ENCODE measurements at regions not wholly inside any gene's neighbourhood (a gene's known extent, or its start where the extent isn't known, plus 50 kb on each side); places are given as distances from the start of the nearest gene placed in this dataset.
"Not testable (repeated sequence)": the region's sequence is repeated elsewhere in the genome, so short reads cannot be mapped to it uniquely, and the experiment has no call there.

GRCh38 chr15:21269673-21270072 lies 170.6 kb downstream of the POTEB3 start:
- H3K27ac ChIP-seq (ENCODE audit: insufficient read depth in 1 of 2, low read depth in 1 of 2, low read length in 2 of 2, poor library complexity in 1 of 2, severe bottlenecking in 2 of 2); H3K9me3 ChIP-seq (ENCODE audit: control extremely low read depth in 1 of 5, control insufficient read depth in 4 of 5, insufficient read depth in 2 of 5, low read depth in 1 of 5, low read length in 4 of 5); CTCF ChIA-PET; DNase-seq; H3K36me3 ChIP-seq (ENCODE audit: control insufficient read depth in 4 of 4, insufficient read depth in 4 of 4, low read length in 3 of 4); H3K27me3 ChIP-seq (replicated peaks in 2 of 5; ENCODE audit: control insufficient read depth in 4 of 5, insufficient read depth in 5 of 5, low read length in 4 of 5); H3K4me3 ChIP-seq (ENCODE audit: control insufficient read depth in 1 of 7, extremely low read depth in 1 of 7, insufficient read depth in 4 of 7, low read depth in 2 of 7, low read length in 6 of 7); POLR2A ChIA-PET: not testable (repeated sequence)
- 82% methylated on average over 3 of the region's 4 CpGs for WGBS (ENCODE audit: insufficient coverage)
- peaks cover 4 to 21% (median 10%) of the 10 kb centered on the region in 4 experiments for H3K4me1 ChIP-seq (ENCODE audit: control extremely low read depth in 1 of 4, control insufficient read depth in 4 of 4, insufficient read depth in 4 of 4, low read length in 3 of 4)

- no peak overlapping the region for H3K27ac ChIP-seq (ENCODE audit: insufficient read depth in 1 of 2, low read depth in 1 of 2, low read length in 2 of 2, poor library complexity in 1 of 2, severe bottlenecking in 2 of 2)
- 75% methylated on average over 6 of the region's 8 CpGs for WGBS (ENCODE audit: insufficient coverage)
- DNase-seq, result no peak
- no peak overlapping the region for H3K4me3 ChIP-seq (ENCODE audit: control insufficient read depth in 1 of 7, extremely low read depth in 1 of 7, insufficient read depth in 4 of 7, low read depth in 2 of 7, low read length in 6 of 7)
- H3K27me3 ChIP-seq (replicated peaks in 2 of 5; ENCODE audit: control insufficient read depth in 4 of 5, insufficient read depth in 5 of 5, low read length in 4 of 5), result peaks cover 0 to 2% (median 0%) of the 10 kb centered on the region in 5 experiments
- ChIA-PET POLR2A (no interaction called here), CTCF (no interaction called here)
- H3K9me3 ChIP-seq (ENCODE audit: control extremely low read depth in 1 of 5, control insufficient read depth in 4 of 5, insufficient read depth in 2 of 5, low read depth in 1 of 5, low read length in 4 of 5), result no peaks in the 10 kb centered on the region
- H3K4me1 ChIP-seq (ENCODE audit: control extremely low read depth in 1 of 4, control insufficient read depth in 4 of 4, insufficient read depth in 4 of 4, low read length in 3 of 4), result peaks cover 4 to 21% (median 10%) of the 10 kb centered on the region in 4 experiments
- H3K36me3 ChIP-seq (ENCODE audit: control insufficient read depth in 4 of 4, insufficient read depth in 4 of 4, low read length in 3 of 4), result no peaks in the 10 kb centered on the region
These were observed 171.2 kb downstream of the POTEB3 start for GRCh38 chr15:21269121-21269520.

GRCh38 chr15:21268436-21268940 lies 171.8 kb downstream of the POTEB3 start:
- ChIA-PET POLR2A (no interaction called here), CTCF (no interaction called here)
- Histone ChIP-seq H3K4me1 (ENCODE audit: control extremely low read depth in 1 of 4, control insufficient read depth in 4 of 4, insufficient read depth in 4 of 4, low read length in 3 of 4) (peaks cover 4 to 21% (median 10%) of the 10 kb centered on the region in 4 experiments), H3K36me3 (ENCODE audit: control insufficient read depth in 4 of 4, insufficient read depth in 4 of 4, low read length in 3 of 4) (no peaks in the 10 kb centered on the region), H3K27me3 (replicated peaks in 2 of 5; ENCODE audit: control insufficient read depth in 4 of 5, insufficient read depth in 5 of 5, low read length in 4 of 5) (peaks cover 0 to 2% (median 0%) of the 10 kb centered on the region in 5 experiments), H3K4me3 (ENCODE audit: control insufficient read depth in 1 of 7, extremely low read depth in 1 of 7, insufficient read depth in 4 of 7, low read depth in 2 of 7, low read length in 6 of 7) (no peak overlapping the region), H3K9me3 (ENCODE audit: control extremely low read depth in 1 of 5, control insufficient read depth in 4 of 5, insufficient read depth in 2 of 5, low read depth in 1 of 5, low read length in 4 of 5) (no peaks in the 10 kb centered on the region), H3K27ac (ENCODE audit: insufficient read depth in 1 of 2, low read depth in 1 of 2, low read length in 2 of 2, poor library complexity in 1 of 2, severe bottlenecking in 2 of 2) (no peak overlapping the region)
- DNase-seq, result peak in 2 of 3 donors; percentile 58 to 63
- WGBS (ENCODE audit: insufficient coverage), result 100% methylated on average over 1 of the region's 1 CpG

- H3K27me3 ChIP-seq (replicated peaks in 2 of 5; ENCODE audit: control insufficient read depth in 4 of 5, insufficient read depth in 5 of 5, low read length in 4 of 5), result peaks cover 0 to 2% (median 0%) of the 10 kb centered on the region in 5 experiments
- H3K4me3 ChIP-seq (ENCODE audit: control insufficient read depth in 1 of 7, extremely low read depth in 1 of 7, insufficient read depth in 4 of 7, low read depth in 2 of 7, low read length in 6 of 7), result no peak overlapping the region
- POLR2A ChIA-PET, result no interaction called here
- no peak overlapping the region for H3K27ac ChIP-seq (ENCODE audit: insufficient read depth in 1 of 2, low read depth in 1 of 2, low read length in 2 of 2, poor library complexity in 1 of 2, severe bottlenecking in 2 of 2)
- WGBS (ENCODE audit: insufficient coverage), result 91% methylated on average over 1 of the region's 4 CpGs
- H3K36me3 ChIP-seq (ENCODE audit: control insufficient read depth in 4 of 4, insufficient read depth in 4 of 4, low read length in 3 of 4), result no peaks in the 10 kb centered on the region
- peaks cover 4 to 21% (median 10%) of the 10 kb centered on the region in 4 experiments for H3K4me1 ChIP-seq (ENCODE audit: control extremely low read depth in 1 of 4, control insufficient read depth in 4 of 4, insufficient read depth in 4 of 4, low read length in 3 of 4)
- CTCF ChIA-PET, result no interaction called here
- no peaks in the 10 kb centered on the region for H3K9me3 ChIP-seq (ENCODE audit: control extremely low read depth in 1 of 5, control insufficient read depth in 4 of 5, insufficient read depth in 2 of 5, low read depth in 1 of 5, low read length in 4 of 5)
- no peak for DNase-seq
These were observed 172.5 kb downstream of the POTEB3 start for GRCh38 chr15:21267671-21268395.

- no peak overlapping the region for H3K4me3 ChIP-seq (ENCODE audit: control insufficient read depth in 1 of 7, extremely low read depth in 1 of 7, insufficient read depth in 4 of 7, low read depth in 2 of 7, low read length in 6 of 7)
- H3K36me3 ChIP-seq (ENCODE audit: control insufficient read depth in 4 of 4, insufficient read depth in 4 of 4, low read length in 3 of 4), result no peaks in the 10 kb centered on the region
- peak in 2 of 3 donors; percentile 57 to 58 for DNase-seq
- H3K9me3 ChIP-seq (ENCODE audit: control extremely low read depth in 1 of 5, control insufficient read depth in 4 of 5, insufficient read depth in 2 of 5, low read depth in 1 of 5, low read length in 4 of 5), result peaks cover 0 to 4% (median 0%) of the 10 kb centered on the region in 5 experiments
- no CpG with 5 or more reads among the region's 2 CpGs for WGBS (ENCODE audit: insufficient coverage)
- H3K27me3 ChIP-seq (replicated peaks in 2 of 5; ENCODE audit: control insufficient read depth in 4 of 5, insufficient read depth in 5 of 5, low read length in 4 of 5), result peaks cover 0 to 2% (median 0%) of the 10 kb centered on the region in 5 experiments
- ChIA-PET CTCF (no interaction called here), POLR2A (no interaction called here)
- no peak overlapping the region for H3K27ac ChIP-seq (ENCODE audit: insufficient read depth in 1 of 2, low read depth in 1 of 2, low read length in 2 of 2, poor library complexity in 1 of 2, severe bottlenecking in 2 of 2)
- peaks cover 4 to 16% (median 6%) of the 10 kb centered on the region in 4 experiments for H3K4me1 ChIP-seq (ENCODE audit: control extremely low read depth in 1 of 4, control insufficient read depth in 4 of 4, insufficient read depth in 4 of 4, low read length in 3 of 4)
These were observed 173.1 kb downstream of the POTEB3 start for GRCh38 chr15:21267226-21267625.

GRCh38 chr15:21265628-21266027 lies 174.7 kb downstream of the POTEB3 start:
- WGBS (ENCODE audit: insufficient coverage), result 66% methylated on average over 3 of the region's 3 CpGs
- DNase-seq; H3K27ac ChIP-seq (ENCODE audit: insufficient read depth in 1 of 2, low read depth in 1 of 2, low read length in 2 of 2, poor library complexity in 1 of 2, severe bottlenecking in 2 of 2); CTCF ChIA-PET; H3K9me3 ChIP-seq (ENCODE audit: control extremely low read depth in 1 of 5, control insufficient read depth in 4 of 5, insufficient read depth in 2 of 5, low read depth in 1 of 5, low read length in 4 of 5); H3K27me3 ChIP-seq (replicated peaks in 2 of 5; ENCODE audit: control insufficient read depth in 4 of 5, insufficient read depth in 5 of 5, low read length in 4 of 5); H3K4me1 ChIP-seq (ENCODE audit: control extremely low read depth in 1 of 4, control insufficient read depth in 4 of 4, insufficient read depth in 4 of 4, low read length in 3 of 4); H3K36me3 ChIP-seq (ENCODE audit: control insufficient read depth in 4 of 4, insufficient read depth in 4 of 4, low read length in 3 of 4); H3K4me3 ChIP-seq (ENCODE audit: control insufficient read depth in 1 of 7, extremely low read depth in 1 of 7, insufficient read depth in 4 of 7, low read depth in 2 of 7, low read length in 6 of 7); POLR2A ChIA-PET: not testable (repeated sequence)

- Histone ChIP-seq H3K36me3 (ENCODE audit: control insufficient read depth in 4 of 4, insufficient read depth in 4 of 4, low read length in 3 of 4) (no peaks in the 10 kb centered on the region), H3K9me3 (ENCODE audit: control extremely low read depth in 1 of 5, control insufficient read depth in 4 of 5, insufficient read depth in 2 of 5, low read depth in 1 of 5, low read length in 4 of 5) (peaks cover 0 to 4% (median 0%) of the 10 kb centered on the region in 5 experiments), H3K4me1 (ENCODE audit: control extremely low read depth in 1 of 4, control insufficient read depth in 4 of 4, insufficient read depth in 4 of 4, low read length in 3 of 4) (peaks cover 0 to 3% (median 1%) of the 10 kb centered on the region in 4 experiments), H3K27me3 (replicated peaks in 2 of 5; ENCODE audit: control insufficient read depth in 4 of 5, insufficient read depth in 5 of 5, low read length in 4 of 5) (peaks cover 0 to 8% (median 0%) of the 10 kb centered on the region in 5 experiments), H3K4me3 (ENCODE audit: control insufficient read depth in 1 of 7, extremely low read depth in 1 of 7, insufficient read depth in 4 of 7, low read depth in 2 of 7, low read length in 6 of 7) (no peak overlapping the region), H3K27ac (ENCODE audit: insufficient read depth in 1 of 2, low read depth in 1 of 2, low read length in 2 of 2, poor library complexity in 1 of 2, severe bottlenecking in 2 of 2) (no peak overlapping the region)
- DNase-seq, result no peak
- POLR2A ChIA-PET, result no interaction called here
- CTCF ChIA-PET, result no interaction called here
- WGBS (ENCODE audit: insufficient coverage), result 87% methylated on average over 12 of the region's 12 CpGs
These were observed 177.4 kb downstream of the POTEB3 start for GRCh38 chr15:21262851-21263425.
